DND-41 (cell line): ENCODE measurements at regions not wholly inside any gene's neighbourhood (a gene's known extent, or its start where the extent isn't known, plus 50 kb on each side); places are given as distances from the start of the nearest gene placed in this dataset.

Experiments used
- ATAC-seq: fragments of 200-7000 bp; cut with Tn5 transposase; 3 replicates; pipeline ENCODE4 v1.9.1; 2021; ENCODE audit warnings: low read depth; ENCODE audit not compliant: insufficient read depth
- DNase-seq: peaks from one replicate; pipeline ENCODE4 v3.0.0-alpha.2; 2020
- H2AFZ ChIP-seq: 2 replicates; pipeline ENCODE4 v1.6.0; 2012; ENCODE audit warnings: low read depth, low read length
- H3K27ac ChIP-seq: 2 replicates; pipeline ENCODE4 v1.5.1; 2012; ENCODE audit warnings: low read length, inconsistent platforms
- H3K27me3 ChIP-seq: fragments of 200-600 bp; sonication (generic); 2 replicates; pipeline ENCODE4 v1.6.0; 2012; ENCODE audit warnings: low read length, mild to moderate bottlenecking, inconsistent platforms; ENCODE audit not compliant: insufficient read depth, poor library complexity
- H3K36me3 ChIP-seq: 2 replicates; pipeline ENCODE4 v1.5.1; 2012; ENCODE audit warnings: low read length, inconsistent platforms; ENCODE audit not compliant: insufficient read depth
- H3K4me1 ChIP-seq: 2 replicates; pipeline ENCODE4 v1.5.1; 2012; ENCODE audit warnings: mild to moderate bottlenecking, low read length; ENCODE audit not compliant: insufficient read depth
- H3K4me2 ChIP-seq: 2 replicates; pipeline ENCODE4 v1.6.0; 2012; ENCODE audit warnings: mild to moderate bottlenecking, moderate library complexity, low read length, inconsistent platforms; ENCODE audit not compliant: insufficient read depth
- H3K4me3 ChIP-seq, 2 experiments: fragments of 200-600 bp in 1 of 2; shearing (Covaris generic) in 1 of 2; 2 replicates each; pipeline ENCODE4 v1.5.1; 2012 to 2016; ENCODE audit warnings: inconsistent platforms in 2 of 2, low read length in 2 of 2, mild to moderate bottlenecking in 2 of 2, low read depth in 1 of 2, moderate library complexity in 1 of 2
- H3K79me2 ChIP-seq: 2 replicates; pipeline ENCODE4 v1.6.0; 2012; ENCODE audit warnings: low read length, inconsistent platforms; ENCODE audit not compliant: insufficient read depth
- H3K9ac ChIP-seq: 2 replicates; pipeline ENCODE4 v1.6.0; 2012; ENCODE audit warnings: low read depth, mild to moderate bottlenecking, inconsistent platforms, low read length, moderate library complexity
- H3K9me3 ChIP-seq: 2 replicates; pipeline ENCODE4 v1.5.1; 2012; ENCODE audit warnings: low read length, moderate library complexity, mild to moderate bottlenecking, inconsistent platforms; ENCODE audit not compliant: insufficient read depth, severe bottlenecking
- H4K20me1 ChIP-seq: 2 replicates; pipeline ENCODE4 v1.6.0; 2012; ENCODE audit warnings: low read length; ENCODE audit not compliant: insufficient read depth
- CTCF ChIP-seq: IDR thresholded peaks from 2 replicates; pipeline ENCODE4 v1.5.1; 2012; ENCODE audit warnings: borderline replicate concordance, low read length, moderate library complexity, mild to moderate bottlenecking; ENCODE audit not compliant: poor library complexity, severe bottlenecking; ENCODE audit errors: extremely low read depth
- EZH2 ChIP-seq: IDR thresholded peaks from 3 replicates; pipeline ENCODE4 v1.6.1; 2012; ENCODE audit warnings: borderline replicate concordance, low read depth, mild to moderate bottlenecking, moderate library complexity, low read length, inconsistent platforms; ENCODE audit not compliant: severe bottlenecking

GRCh38 chr18:50454387-50454988, 79.6 kb downstream of the SKA1 start:
- Histone ChIP-seq H3K4me2 (no peak overlapping the region), H3K9me3 (no peaks in the 10 kb centered on the region), H4K20me1 (no peaks in the 10 kb centered on the region), H3K79me2 (no peaks in the 10 kb centered on the region), H3K4me1 (no peaks in the 10 kb centered on the region), H2AFZ (no peak overlapping the region), H3K4me3 (no peak overlapping the region), H3K27me3 (peaks cover 2% of the 10 kb centered on the region), H3K36me3 (no peaks in the 10 kb centered on the region), H3K27ac (no peak overlapping the region), H3K9ac (no peak overlapping the region)
- no peak for ATAC-seq
- DNase-seq, result no peak
- TF ChIP-seq CTCF (no peak), EZH2 (no peak)

GRCh38 chr18:50456285-50456684, 81.4 kb downstream of the SKA1 start:
- no peaks in the 10 kb centered on the region for H3K4me1 ChIP-seq
- no peaks in the 10 kb centered on the region for H4K20me1 ChIP-seq
- H3K36me3 ChIP-seq, result no peaks in the 10 kb centered on the region
- H3K9ac ChIP-seq, result no peak overlapping the region
- no peaks in the 10 kb centered on the region for H3K79me2 ChIP-seq
- TF ChIP-seq EZH2 (no peak), CTCF (no peak)
- H3K4me3 ChIP-seq, result no peak overlapping the region
- ATAC-seq (no peak), DNase-seq (no peak)
- no peak overlapping the region for H3K4me2 ChIP-seq
- H3K27ac ChIP-seq, result no peak overlapping the region
- H2AFZ ChIP-seq, result no peak overlapping the region
- no peaks in the 10 kb centered on the region for H3K9me3 ChIP-seq
- peaks cover 2% of the 10 kb centered on the region for H3K27me3 ChIP-seq

- no peaks in the 10 kb centered on the region for H3K79me2 ChIP-seq
- no peak overlapping the region for H2AFZ ChIP-seq
- H3K9ac ChIP-seq, result no peak overlapping the region
- ATAC-seq, result no peak
- H3K36me3 ChIP-seq, result no peaks in the 10 kb centered on the region
- no peaks in the 10 kb centered on the region for H4K20me1 ChIP-seq
- H3K4me2 ChIP-seq, result no peak overlapping the region
- no peaks in the 10 kb centered on the region for H3K4me1 ChIP-seq
- no peak overlapping the region for H3K27ac ChIP-seq
- no peaks in the 10 kb centered on the region for H3K9me3 ChIP-seq
- no peak overlapping the region for H3K4me3 ChIP-seq
- H3K27me3 ChIP-seq, result peaks cover 2% of the 10 kb centered on the region
- TF ChIP-seq EZH2 (no peak), CTCF (no peak)
- DNase-seq, result no peak
These were observed 82.8 kb downstream of the SKA1 start for GRCh38 chr18:50457639-50458038.
